HEK293 (cell line): ENCODE measurements at regions not wholly inside any gene's neighbourhood (a gene's known extent, or its start where the extent isn't known, plus 50 kb on each side); places are given as distances from the start of the nearest gene placed in this dataset.

ENCODE experiments used
- CTCF ChIA-PET: fragments of 350-600 bp; formaldehyde crosslinking; extraction: SDS; loops from one replicate; lab custom pipeline; 2021; ENCODE audit warnings: antibody characterized with exemption; lab: Yijun Ruan, JAX
- POLR2A ChIA-PET: fragments of 300-600 bp; formaldehyde crosslinking; extraction: SDS; loops from one replicate; lab custom pipeline; 2020; ENCODE audit warnings: antibody characterized with exemption, inconsistent platforms; lab: Yijun Ruan, JAX
- H3K27ac ChIP-seq: fragments of 200-500 bp; sonication (Bioruptor generic); 2 replicates; pipeline ENCODE4 v1.5.1; 2014; ENCODE audit warnings: low read depth, low read length, control low read depth, inconsistent platforms; ENCODE audit errors: extremely low read depth
- H3K36me3 ChIP-seq, 2 experiments: fragments of 200-500 bp in 1 of 2; sonication (Bioruptor generic) in 1 of 2; 1 replicate in 1 of 2; 2 replicates in 1 of 2; pipeline ENCODE4 v1.5.1; 2014 to 2017; ENCODE audit warnings: inconsistent platforms in 2 of 2, low read length in 2 of 2; ENCODE audit not compliant: control insufficient read depth in 2 of 2, insufficient read depth in 1 of 2
- H3K4me1 ChIP-seq: fragments of 200-500 bp; sonication (Bioruptor generic); 2 replicates; pipeline ENCODE4 v1.5.1; 2014; ENCODE audit warnings: mild to moderate bottlenecking, low read length, inconsistent platforms; ENCODE audit not compliant: control insufficient read depth, insufficient read depth
- H3K4me3 ChIP-seq: 2 replicates; pipeline ENCODE4 v1.5.1; 2011; ENCODE audit warnings: low read depth, mild to moderate bottlenecking, control low read depth, low read length, moderate library complexity
- H3K9me3 ChIP-seq: fragments of 200-500 bp; sonication (Bioruptor generic); 2 replicates; pipeline ENCODE4 v1.5.1; 2014; ENCODE audit warnings: low read depth, low read length, inconsistent platforms; ENCODE audit not compliant: control insufficient read depth, insufficient read depth
- GLIS2 ChIP-seq: fragments of 450-650 bp; formaldehyde crosslinking; IDR thresholded peaks from 2 replicates; pipeline ENCODE4 v1.5.1; 2016; ENCODE audit warnings: missing biosample characterization, missing genetic modification characterization
- PRDM1 ChIP-seq: fragments of 450-650 bp; formaldehyde crosslinking; IDR thresholded peaks from 2 replicates; pipeline ENCODE4; 2016; ENCODE audit warnings: missing biosample characterization, missing genetic modification characterization
- ZBTB48 ChIP-seq: fragments of 450-650 bp; formaldehyde crosslinking; IDR thresholded peaks from 2 replicates; pipeline ENCODE4 v1.5.1; 2016; ENCODE audit warnings: missing biosample characterization, missing genetic modification characterization
- ZEB2 ChIP-seq: fragments of 450-650 bp; formaldehyde crosslinking; IDR thresholded peaks from 2 replicates; pipeline ENCODE4 v1.5.1; 2016; ENCODE audit warnings: missing biosample characterization, missing genetic modification characterization
- ZFHX2 ChIP-seq: fragments of 450-650 bp; formaldehyde crosslinking; conservative IDR thresholded peaks from 2 replicates; pipeline ENCODE4 v1.5.1; 2016; ENCODE audit warnings: missing biosample characterization, missing genetic modification characterization
- ZFP69B ChIP-seq: fragments of 450-650 bp; formaldehyde crosslinking; IDR thresholded peaks from 2 replicates; pipeline ENCODE4 v1.5.1; 2016; ENCODE audit warnings: missing biosample characterization, missing genetic modification characterization
- ZNF10 ChIP-seq: fragments of 450-650 bp; formaldehyde crosslinking; IDR thresholded peaks from 2 replicates; pipeline ENCODE4 v1.5.1; 2017; ENCODE audit warnings: missing biosample characterization, missing genetic modification characterization
- ZNF146 ChIP-seq: fragments of 450-650 bp; formaldehyde crosslinking; IDR thresholded peaks from 2 replicates; pipeline ENCODE4 v1.5.1; 2016; ENCODE audit warnings: missing biosample characterization, missing genetic modification characterization
- ZNF169 ChIP-seq: fragments of 450-650 bp; formaldehyde crosslinking; IDR thresholded peaks from 2 replicates; pipeline ENCODE4 v1.5.1; 2016; ENCODE audit warnings: missing biosample characterization, missing genetic modification characterization
- ZNF2 ChIP-seq: fragments of 450-650 bp; formaldehyde crosslinking; IDR thresholded peaks from 2 replicates; pipeline ENCODE4 v1.5.1; 2016; ENCODE audit warnings: missing biosample characterization, missing genetic modification characterization
- ZNF214 ChIP-seq: fragments of 450-650 bp; formaldehyde crosslinking; IDR thresholded peaks from 2 replicates; pipeline ENCODE4 v1.5.1; 2017; ENCODE audit warnings: missing biosample characterization, mild to moderate bottlenecking, missing genetic modification characterization, borderline replicate concordance
- ZNF335 ChIP-seq: fragments of 450-650 bp; formaldehyde crosslinking; conservative IDR thresholded peaks from 2 replicates; pipeline ENCODE4 v1.5.1; 2016; ENCODE audit warnings: missing biosample characterization, missing genetic modification characterization
- ZNF366 ChIP-seq: fragments of 450-650 bp; formaldehyde crosslinking; conservative IDR thresholded peaks from 2 replicates; pipeline ENCODE4 v1.5.1; 2016; ENCODE audit warnings: missing biosample characterization, missing genetic modification characterization
- ZNF404 ChIP-seq: fragments of 450-650 bp; formaldehyde crosslinking; IDR thresholded peaks from 2 replicates; pipeline ENCODE4 v1.5.1; 2017; ENCODE audit warnings: missing biosample characterization, missing genetic modification characterization
- ZNF423 ChIP-seq: fragments of 450-650 bp; formaldehyde crosslinking; IDR thresholded peaks from 2 replicates; pipeline ENCODE4 v1.5.1; 2016; ENCODE audit warnings: missing biosample characterization, missing genetic modification characterization
- ZNF514 ChIP-seq: fragments of 450-650 bp; formaldehyde crosslinking; IDR thresholded peaks from 2 replicates; pipeline ENCODE4 v1.5.1; 2016; ENCODE audit warnings: missing biosample characterization, missing genetic modification characterization
- ZNF629 ChIP-seq: fragments of 450-650 bp; formaldehyde crosslinking; IDR thresholded peaks from 2 replicates; pipeline ENCODE4 v1.5.1; 2017; ENCODE audit warnings: missing biosample characterization, missing genetic modification characterization
- ZNF654 ChIP-seq: fragments of 450-650 bp; formaldehyde crosslinking; IDR thresholded peaks from 2 replicates; pipeline ENCODE4 v1.5.1; 2016; ENCODE audit warnings: low read depth, missing biosample characterization, missing genetic modification characterization
- ZNF768 ChIP-seq: fragments of 450-650 bp; formaldehyde crosslinking; IDR thresholded peaks from 2 replicates; pipeline ENCODE4 v1.5.1; 2018; ENCODE audit warnings: missing biosample characterization, mild to moderate bottlenecking, missing genetic modification characterization
- ZNF776 ChIP-seq: fragments of 450-650 bp; formaldehyde crosslinking; IDR thresholded peaks from 2 replicates; pipeline ENCODE4 v1.5.0; 2017; ENCODE audit warnings: missing biosample characterization, missing genetic modification characterization, borderline replicate concordance
- ZNF785 ChIP-seq: fragments of 450-650 bp; formaldehyde crosslinking; IDR thresholded peaks from 2 replicates; pipeline ENCODE4 v1.5.1; 2016; ENCODE audit warnings: missing biosample characterization, missing genetic modification characterization
- ZNF843 ChIP-seq: fragments of 450-650 bp; formaldehyde crosslinking; IDR thresholded peaks from 2 replicates; pipeline ENCODE4 v1.5.1; 2016; ENCODE audit warnings: missing biosample characterization, missing genetic modification characterization
- ZSCAN30 ChIP-seq: fragments of 450-650 bp; IDR thresholded peaks from 2 replicates; pipeline ENCODE4 v1.5.1; 2018; ENCODE audit warnings: missing biosample characterization, mild to moderate bottlenecking, missing genetic modification characterization, moderate library complexity
- ZXDB ChIP-seq: fragments of 450-650 bp; formaldehyde crosslinking; IDR thresholded peaks from 2 replicates; pipeline ENCODE4 v1.5.1; 2016; ENCODE audit warnings: missing biosample characterization, missing genetic modification characterization
- TF ChIP-seq, protein P1 (sequence below): fragments of 450-650 bp; formaldehyde crosslinking; IDR thresholded peaks from 2 replicates; pipeline ENCODE4 v1.5.1; 2016; ENCODE audit warnings: missing biosample characterization, missing genetic modification characterization
- TF ChIP-seq, protein P2 (sequence below): fragments of 450-650 bp; formaldehyde crosslinking; IDR thresholded peaks from 2 replicates; pipeline ENCODE4 v1.5.1; 2016; ENCODE audit warnings: missing biosample characterization, missing genetic modification characterization
- TF ChIP-seq, protein P3 (sequence below): fragments of 450-650 bp; formaldehyde crosslinking; IDR thresholded peaks from 2 replicates; pipeline ENCODE4 v1.5.1; 2017; ENCODE audit warnings: missing biosample characterization, missing genetic modification characterization

DNA sequence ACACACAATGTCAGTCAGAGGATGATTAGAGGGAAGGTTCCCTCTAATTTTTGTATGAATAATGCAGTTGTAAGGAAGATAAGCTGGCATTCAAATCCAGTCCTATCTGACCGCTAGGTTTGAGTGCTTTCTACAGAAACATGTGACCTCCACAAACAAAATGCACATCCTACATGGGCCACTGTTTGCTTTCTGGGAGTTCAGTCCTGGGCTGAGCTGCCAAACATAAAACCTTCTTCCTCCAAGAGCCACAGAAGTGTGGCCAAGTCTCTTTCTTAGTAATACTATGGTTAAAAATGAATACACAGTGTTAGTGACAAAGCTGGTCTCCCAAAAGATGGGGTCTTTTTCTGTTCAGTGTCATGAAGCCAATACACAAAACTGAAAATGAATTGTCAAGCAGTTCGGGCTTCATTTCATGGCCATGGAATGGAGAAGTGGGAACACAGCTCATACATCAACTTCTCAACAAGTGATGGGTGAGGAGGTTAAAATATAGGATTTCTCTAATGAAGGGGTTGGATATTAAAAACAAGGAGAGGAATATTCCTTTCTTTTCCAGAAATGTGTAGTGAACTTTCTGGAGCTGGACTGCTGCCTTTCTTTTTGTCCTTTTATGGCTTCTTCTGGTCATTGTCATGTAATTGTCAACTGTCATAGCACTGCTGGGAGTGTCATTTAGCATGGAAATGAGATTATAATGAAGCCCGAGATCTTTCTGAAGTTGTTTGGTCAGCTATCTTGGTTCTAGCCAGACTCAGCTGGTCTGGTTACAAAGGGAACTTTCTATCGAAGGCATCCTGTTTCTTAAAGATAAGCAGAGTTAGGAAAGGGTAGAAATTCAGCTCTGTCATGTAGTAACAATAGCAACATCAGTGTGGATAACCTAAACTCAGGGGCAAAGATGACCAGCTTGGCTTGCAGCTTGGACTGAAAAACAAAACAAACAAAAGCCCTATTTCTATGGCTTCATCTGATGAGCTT is 135.1 kb downstream of the CHD1L start:
- ChIA-PET CTCF (interaction anchor here (0.8 to 3.3 kb wide), 3 partner anchors 9 to 115 kb away, joined by 3 to 23 read pairs (median 4); no protein-coding TSS in a partner anchor), POLR2A (no interaction called here)
- Histone ChIP-seq H3K9me3 (no peaks in the 10 kb centered on the region), H3K36me3 (no peaks in the 10 kb centered on the region), H3K27ac (no peak overlapping the region), H3K4me3 (no peak overlapping the region)
- TF ChIP-seq, protein P1, sequence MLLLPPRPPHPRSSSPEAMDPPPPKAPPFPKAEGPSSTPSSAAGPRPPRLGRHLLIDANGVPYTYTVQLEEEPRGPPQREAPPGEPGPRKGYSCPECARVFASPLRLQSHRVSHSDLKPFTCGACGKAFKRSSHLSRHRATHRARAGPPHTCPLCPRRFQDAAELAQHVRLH (tag by site-specific recombination), result no peak
- TF ChIP-seq ZSCAN30 (tag by site-specific recombination) (no peak), ZNF169 (no peak), ZNF2 (tag by site-specific recombination) (no peak), ZNF629 (tag by site-specific recombination) (no peak), ZNF776 (tag by site-specific recombination) (no peak), ZNF843 (tag by site-specific recombination) (no peak), GLIS2 (tag by site-specific recombination) (no peak), ZNF404 (no peak), ZFHX2 (tag by site-specific recombination) (no peak), ZNF10 (tag by site-specific recombination) (no peak), ZNF335 (tag by site-specific recombination) (no peak), PRDM1 (tag by site-specific recombination) (no peak), ZNF514 (tag by site-specific recombination) (no peak), ZNF654 (no peak), ZNF214 (tag by site-specific recombination) (no peak)
- TF ChIP-seq, protein P2, sequence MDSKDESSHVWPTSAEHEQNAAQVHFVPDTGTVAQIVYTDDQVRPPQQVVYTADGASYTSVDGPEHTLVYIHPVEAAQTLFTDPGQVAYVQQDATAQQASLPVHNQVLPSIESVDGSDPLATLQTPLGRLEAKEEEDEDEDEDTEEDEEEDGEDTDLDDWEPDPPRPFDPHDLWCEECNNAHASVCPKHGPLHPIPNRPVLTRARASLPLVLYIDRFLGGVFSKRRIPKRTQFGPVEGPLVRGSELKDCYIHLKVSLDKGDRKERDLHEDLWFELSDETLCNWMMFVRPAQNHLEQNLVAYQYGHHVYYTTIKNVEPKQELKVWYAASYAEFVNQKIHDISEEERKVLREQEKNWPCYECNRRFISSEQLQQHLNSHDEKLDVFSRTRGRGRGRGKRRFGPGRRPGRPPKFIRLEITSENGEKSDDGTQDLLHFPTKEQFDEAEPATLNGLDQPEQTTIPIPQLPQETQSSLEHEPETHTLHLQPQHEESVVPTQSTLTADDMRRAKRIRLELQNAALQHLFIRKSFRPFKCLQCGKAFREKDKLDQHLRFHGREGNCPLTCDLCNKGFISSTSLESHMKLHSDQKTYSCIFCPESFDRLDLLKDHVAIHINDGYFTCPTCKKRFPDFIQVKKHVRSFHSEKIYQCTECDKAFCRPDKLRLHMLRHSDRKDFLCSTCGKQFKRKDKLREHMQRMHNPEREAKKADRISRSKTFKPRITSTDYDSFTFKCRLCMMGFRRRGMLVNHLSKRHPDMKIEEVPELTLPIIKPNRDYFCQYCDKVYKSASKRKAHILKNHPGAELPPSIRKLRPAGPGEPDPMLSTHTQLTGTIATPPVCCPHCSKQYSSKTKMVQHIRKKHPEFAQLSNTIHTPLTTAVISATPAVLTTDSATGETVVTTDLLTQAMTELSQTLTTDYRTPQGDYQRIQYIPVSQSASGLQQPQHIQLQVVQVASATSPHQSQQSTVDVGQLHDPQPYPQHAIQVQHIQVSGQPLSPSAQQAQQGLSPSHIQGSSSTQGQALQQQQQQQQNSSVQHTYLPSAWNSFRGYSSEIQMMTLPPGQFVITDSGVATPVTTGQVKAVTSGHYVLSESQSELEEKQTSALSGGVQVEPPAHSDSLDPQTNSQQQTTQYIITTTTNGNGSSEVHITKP (tag by site-specific recombination), result no peak
- TF ChIP-seq, protein P3, sequence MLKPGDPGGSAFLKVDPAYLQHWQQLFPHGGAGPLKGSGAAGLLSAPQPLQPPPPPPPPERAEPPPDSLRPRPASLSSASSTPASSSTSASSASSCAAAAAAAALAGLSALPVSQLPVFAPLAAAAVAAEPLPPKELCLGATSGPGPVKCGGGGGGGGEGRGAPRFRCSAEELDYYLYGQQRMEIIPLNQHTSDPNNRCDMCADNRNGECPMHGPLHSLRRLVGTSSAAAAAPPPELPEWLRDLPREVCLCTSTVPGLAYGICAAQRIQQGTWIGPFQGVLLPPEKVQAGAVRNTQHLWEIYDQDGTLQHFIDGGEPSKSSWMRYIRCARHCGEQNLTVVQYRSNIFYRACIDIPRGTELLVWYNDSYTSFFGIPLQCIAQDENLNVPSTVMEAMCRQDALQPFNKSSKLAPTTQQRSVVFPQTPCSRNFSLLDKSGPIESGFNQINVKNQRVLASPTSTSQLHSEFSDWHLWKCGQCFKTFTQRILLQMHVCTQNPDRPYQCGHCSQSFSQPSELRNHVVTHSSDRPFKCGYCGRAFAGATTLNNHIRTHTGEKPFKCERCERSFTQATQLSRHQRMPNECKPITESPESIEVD (tag by site-specific recombination), result no peak
- TF ChIP-seq, all 188 proteins: peak for 0
- H3K4me1 ChIP-seq, result no peaks in the 10 kb centered on the region

DNA sequence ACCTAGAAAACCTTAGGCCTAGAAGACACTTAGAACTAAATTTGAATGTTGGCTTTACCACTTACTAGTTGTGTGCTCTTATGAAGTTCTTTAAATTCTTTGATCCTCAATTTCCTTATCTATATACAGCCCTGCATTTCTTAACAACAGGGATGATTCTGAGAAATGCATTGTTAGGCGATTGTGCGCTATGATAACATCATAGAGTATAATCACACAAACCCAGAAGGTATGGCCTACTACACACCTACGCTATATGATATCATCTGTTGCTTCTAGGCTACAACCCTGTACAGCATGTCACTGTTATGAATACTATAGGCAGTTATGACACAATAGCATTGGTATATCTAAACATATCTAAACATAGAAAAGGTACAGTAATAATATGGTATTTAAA is 137.4 kb downstream of the CHD1L start:
- ChIA-PET POLR2A (no interaction called here), CTCF (interaction anchor here (0.8 to 3.3 kb wide), 2 partner anchors 9 to 198 kb away, joined by 3 to 23 read pairs; no protein-coding TSS in a partner anchor)
- Histone ChIP-seq H3K27ac (no peak overlapping the region), H3K4me3 (no peak overlapping the region), H3K36me3 (no peaks in the 10 kb centered on the region), H3K9me3 (no peaks in the 10 kb centered on the region), H3K4me1 (no peaks in the 10 kb centered on the region)
- TF ChIP-seq ZXDB (tag by site-specific recombination) (no peak), ZFP69B (tag by site-specific recombination) (no peak), ZNF146 (tag by site-specific recombination) (no peak), ZNF768 (tag by site-specific recombination) (no peak), ZBTB48 (no peak), ZNF423 (no peak), ZEB2 (tag by site-specific recombination) (no peak), ZNF776 (tag by site-specific recombination) (no peak), ZNF785 (tag by site-specific recombination) (no peak), ZNF366 (tag by site-specific recombination) (no peak)
- TF ChIP-seq, protein P2 (tag by site-specific recombination), result no peak
